Activated CD8-positive, alpha-beta T cell treated with anti-CD3 and anti-CD28 coated beads for 36 hours (primary cell): ENCODE measurements at regions not wholly inside any gene's neighbourhood (a gene's known extent, or its start where the extent isn't known, plus 50 kb on each side); places are given as distances from the start of the nearest gene placed in this dataset.

ENCODE experiments used
- ATAC-seq: fragments of 200-7000 bp; cut with Tn5 transposase; one replicate; pipeline ENCODE4 v1.10.0; 2021; ENCODE audit warnings: mild to moderate bottlenecking, moderate library complexity
- CTCF ChIA-PET: fragments of 350-600 bp; sonication (Branson Sonifier 250); formaldehyde crosslinking; loops from one replicate; lab custom pipeline; 2021; ENCODE audit warnings: antibody characterized with exemption; lab: Charles Lee
- POLR2A ChIA-PET: fragments of 350-600 bp; sonication (Branson Sonifier 250); formaldehyde crosslinking; loops from one replicate; lab custom pipeline; 2021; ENCODE audit warnings: antibody characterized with exemption; lab: Charles Lee
- DNase-seq: peaks from one replicate; pipeline ENCODE4 v3.0.0-alpha.2; 2020
- H3K27ac Mint-ChIP-seq: one replicate; pipeline ENCODE4 v1.8.0; 2021; ENCODE audit warnings: mild to moderate bottlenecking, mixed read lengths
- H3K27me3 Mint-ChIP-seq: one replicate; pipeline ENCODE4 v1.8.0; 2021; ENCODE audit warnings: mixed read lengths
- H3K36me3 Mint-ChIP-seq: one replicate; pipeline ENCODE4 v1.8.0; 2021; ENCODE audit warnings: low read depth, mixed read lengths
- H3K4me1 Mint-ChIP-seq: one replicate; pipeline ENCODE4 v1.8.0; 2021; ENCODE audit warnings: low read depth, mixed read lengths
- H3K4me3 Mint-ChIP-seq: one replicate; pipeline ENCODE4 v1.8.0; 2021; ENCODE audit warnings: mild to moderate bottlenecking, moderate library complexity, mixed read lengths
- H3K9me3 Mint-ChIP-seq: one replicate; pipeline ENCODE4 v1.8.0; 2021; ENCODE audit warnings: mixed read lengths
- intact Hi-C: fragments of 100-400 bp; cut with micrococcal nuclease; formaldehyde crosslinking; loops from one replicate; pipeline ENCODE4 v1.10.0; 2022
- TF ChIP-seq, protein P1 (sequence below): fragments of 200-600 bp; IDR thresholded peaks from one replicate; pipeline ENCODE4 v1.8.0; 2022; ENCODE audit warnings: antibody characterized with exemption, mild to moderate bottlenecking

DNA sequence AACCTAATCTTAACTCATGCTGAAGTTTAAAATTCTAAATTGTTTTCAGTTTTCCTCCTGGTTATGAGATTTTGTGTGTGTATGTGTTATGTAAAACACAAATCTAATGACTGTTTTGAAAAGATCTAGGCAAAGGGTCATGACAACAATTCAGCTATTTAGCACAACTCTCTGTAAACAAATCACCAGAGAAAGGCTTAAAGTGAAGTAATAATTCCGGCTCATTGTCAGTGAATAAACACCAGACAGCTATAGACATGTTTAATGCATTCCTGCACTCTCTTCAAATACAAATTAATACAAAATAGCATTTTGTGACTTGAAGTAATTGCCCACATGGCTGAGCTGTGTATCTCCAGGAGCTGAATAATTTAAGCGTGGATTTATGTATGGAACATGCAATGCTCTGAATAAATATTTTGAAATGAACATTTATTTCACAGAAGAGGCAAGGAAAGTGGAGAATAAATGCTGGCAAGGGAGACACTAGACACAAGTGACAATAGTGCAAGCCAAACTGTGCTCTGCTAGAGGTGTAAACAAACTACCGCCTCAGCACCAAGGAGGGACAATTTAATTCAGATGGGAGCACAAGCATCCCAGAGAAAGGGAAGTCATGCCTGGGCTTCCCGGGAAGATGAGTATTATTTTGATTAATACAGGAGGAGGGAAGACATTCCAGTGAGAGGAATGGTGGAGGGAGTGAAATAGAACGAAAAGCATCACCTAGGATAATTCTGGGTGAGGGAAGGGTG is 133.6 kb upstream of the XPO1 start:
- peaks cover 18% of the 10 kb centered on the region for H3K4me1 Mint-ChIP-seq
- peak overlapping the region; percentile 26 for H3K27ac Mint-ChIP-seq
- peak overlapping the region; percentile 64 for H3K4me3 Mint-ChIP-seq
- ATAC-seq: no peak
- DNase-seq: no peak
- H3K9me3 Mint-ChIP-seq: peaks cover 20% of the 10 kb centered on the region
- ChIA-PET POLR2A (no interaction called here), CTCF (interaction anchor here (1.2 to 2.6 kb wide), 3 partner anchors 11 to 181 kb away, joined by 3 to 11 read pairs (median 9); partner anchors contain the start of gene FAM161A)
- intact Hi-C loops: no loop called here
- TF ChIP-seq, protein P1, sequence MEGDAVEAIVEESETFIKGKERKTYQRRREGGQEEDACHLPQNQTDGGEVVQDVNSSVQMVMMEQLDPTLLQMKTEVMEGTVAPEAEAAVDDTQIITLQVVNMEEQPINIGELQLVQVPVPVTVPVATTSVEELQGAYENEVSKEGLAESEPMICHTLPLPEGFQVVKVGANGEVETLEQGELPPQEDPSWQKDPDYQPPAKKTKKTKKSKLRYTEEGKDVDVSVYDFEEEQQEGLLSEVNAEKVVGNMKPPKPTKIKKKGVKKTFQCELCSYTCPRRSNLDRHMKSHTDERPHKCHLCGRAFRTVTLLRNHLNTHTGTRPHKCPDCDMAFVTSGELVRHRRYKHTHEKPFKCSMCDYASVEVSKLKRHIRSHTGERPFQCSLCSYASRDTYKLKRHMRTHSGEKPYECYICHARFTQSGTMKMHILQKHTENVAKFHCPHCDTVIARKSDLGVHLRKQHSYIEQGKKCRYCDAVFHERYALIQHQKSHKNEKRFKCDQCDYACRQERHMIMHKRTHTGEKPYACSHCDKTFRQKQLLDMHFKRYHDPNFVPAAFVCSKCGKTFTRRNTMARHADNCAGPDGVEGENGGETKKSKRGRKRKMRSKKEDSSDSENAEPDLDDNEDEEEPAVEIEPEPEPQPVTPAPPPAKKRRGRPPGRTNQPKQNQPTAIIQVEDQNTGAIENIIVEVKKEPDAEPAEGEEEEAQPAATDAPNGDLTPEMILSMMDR: no peak
- peaks cover 10% of the 10 kb centered on the region for H3K36me3 Mint-ChIP-seq
- no peaks in the 10 kb centered on the region for H3K27me3 Mint-ChIP-seq

DNA sequence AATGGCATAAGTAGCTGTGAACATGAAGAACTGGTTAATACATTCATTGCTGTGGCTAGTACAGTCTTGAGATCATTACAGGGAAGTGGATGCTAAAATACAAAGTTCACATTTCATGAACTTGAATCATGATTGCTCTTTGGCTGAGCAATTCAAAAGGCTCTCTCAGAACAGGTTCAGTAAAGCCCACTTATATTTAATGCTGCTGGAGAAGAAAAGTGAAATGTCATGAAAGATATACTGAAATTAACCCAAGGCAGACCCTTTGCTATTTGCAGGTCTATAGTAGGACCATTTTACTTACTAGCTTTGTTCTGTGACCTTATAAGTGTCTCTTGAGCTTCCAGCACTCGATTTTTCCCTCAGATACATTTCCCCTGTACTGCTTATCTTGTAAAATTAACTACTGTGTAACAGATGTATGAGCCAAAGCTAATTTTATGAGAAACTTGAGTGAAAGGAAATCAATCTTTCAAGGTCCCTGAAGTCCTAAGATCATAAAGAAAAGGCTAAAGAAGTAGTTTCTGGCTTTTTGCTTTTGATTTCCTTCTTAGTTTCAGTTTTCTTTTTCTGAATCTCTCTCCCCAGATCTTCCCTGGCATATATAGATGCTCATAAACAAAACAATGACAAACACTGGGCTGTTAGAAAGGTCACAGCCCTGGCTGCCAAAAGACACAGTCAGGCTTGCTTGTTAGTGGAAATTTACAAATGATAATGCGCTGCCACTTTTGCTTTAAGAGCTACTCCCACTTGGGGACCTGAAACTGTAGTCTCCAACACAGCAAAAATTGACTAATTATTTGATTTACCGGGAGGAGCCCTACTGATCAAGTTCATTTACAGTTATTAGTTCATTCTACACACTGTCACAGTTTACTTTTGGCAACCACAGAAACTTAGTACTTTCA is 132.7 kb upstream of the XPO1 start:
- TF ChIP-seq, protein P1: no peak
- Mint-ChIP-seq H3K4me1 (peaks cover 18% of the 10 kb centered on the region), H3K27me3 (no peaks in the 10 kb centered on the region), H3K9me3 (peaks cover 16% of the 10 kb centered on the region), H3K36me3 (peaks cover 9% of the 10 kb centered on the region), H3K27ac (peak overlapping the region; percentile 87), H3K4me3 (peak overlapping the region; percentile 64)
- ChIA-PET CTCF (interaction anchor here (1.2 to 2.6 kb wide), 3 partner anchors 10 to 182 kb away, joined by 3 to 11 read pairs (median 9); partner anchors contain the start of gene FAM161A), POLR2A (no interaction called here)
- intact Hi-C loops: no loop called here
- DNase-seq (peak; percentile 51), ATAC-seq (peak; percentile 98)

DNA sequence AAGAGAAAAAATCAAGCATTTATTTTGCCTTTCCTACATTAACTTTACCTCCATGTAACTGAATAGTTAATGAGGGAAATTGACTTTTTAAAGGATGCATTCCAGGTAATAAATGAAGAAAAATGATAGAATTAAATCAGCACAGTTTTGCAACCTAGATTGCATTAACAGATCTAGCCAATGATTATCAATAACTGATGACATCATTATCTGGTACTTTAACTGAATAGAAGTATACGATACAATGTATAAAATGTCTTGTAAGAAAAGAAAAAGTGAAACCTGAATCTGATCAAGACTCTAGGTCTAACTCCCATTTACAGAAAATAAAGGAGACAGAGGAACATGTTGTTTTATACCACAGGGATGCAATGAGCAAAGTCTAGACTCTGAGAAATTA is 126.0 kb upstream of the XPO1 start:
- no peaks in the 10 kb centered on the region for H3K9me3 Mint-ChIP-seq
- CTCF ChIA-PET: no interaction called here

DNA sequence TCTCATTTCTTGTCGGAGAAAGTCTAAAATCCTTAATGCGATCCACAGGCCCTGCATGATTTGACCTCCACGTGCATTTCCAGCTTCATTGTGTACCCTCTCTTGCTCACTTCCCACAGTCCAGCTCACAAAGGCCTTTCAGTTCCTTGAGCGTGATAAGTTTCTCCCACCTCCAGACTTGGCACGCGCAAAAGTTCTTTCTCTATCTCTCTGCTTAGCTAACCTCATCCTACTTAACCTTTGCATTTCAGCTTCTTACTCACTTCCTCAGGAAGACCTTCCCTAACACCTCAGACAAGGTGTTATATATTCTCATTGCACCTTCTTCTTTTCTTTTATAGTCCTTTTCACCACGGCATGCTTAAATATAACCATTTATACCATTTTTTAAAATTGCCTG is 124.8 kb upstream of the XPO1 start:
- DNase-seq (peak; percentile 27), ATAC-seq (peak; percentile 61)
- TF ChIP-seq, protein P1: no peak
- no peaks in the 10 kb centered on the region for H3K36me3 Mint-ChIP-seq
- H3K9me3 Mint-ChIP-seq: no peaks in the 10 kb centered on the region
- H3K27ac Mint-ChIP-seq: peak overlapping the region; percentile 2
- no peaks in the 10 kb centered on the region for H3K27me3 Mint-ChIP-seq
- POLR2A ChIA-PET: no interaction called here
- H3K4me3 Mint-ChIP-seq: no peak overlapping the region
- intact Hi-C loops: no loop called here
- CTCF ChIA-PET: no interaction called here
- H3K4me1 Mint-ChIP-seq: peaks cover 10% of the 10 kb centered on the region

More for the DNA sequence above, 126.0 kb upstream of the XPO1 start:
- POLR2A ChIA-PET: no interaction called here
- TF ChIP-seq, protein P1: no peak
- Mint-ChIP-seq H3K36me3 (no peaks in the 10 kb centered on the region), H3K4me3 (no peak overlapping the region), H3K27me3 (no peaks in the 10 kb centered on the region), H3K4me1 (peaks cover 7% of the 10 kb centered on the region), H3K27ac (no peak overlapping the region)
- ATAC-seq: no peak
- intact Hi-C loops: no loop called here
- DNase-seq: no peak
